Neural progenitor cell (in vitro differentiated cells): ENCODE measurements at regions not wholly inside any gene's neighbourhood (a gene's known extent, or its start where the extent isn't known, plus 50 kb on each side); places are given as distances from the start of the nearest gene placed in this dataset.
A peak's percentile ranks its signal among the peaks of the same experiment; 100 is the strongest.

Experiments used
- DNase-seq: peaks from one replicate; pipeline ENCODE4 v3.0.0-alpha.2; 2016; ENCODE audit warnings: low spot score
- H2AFZ ChIP-seq: fragments of 200-600 bp; sonication (generic); replicated peaks from 2 replicates; pipeline ENCODE4 v1.6.1; 2016; ENCODE audit warnings: antibody characterized with exemption
- H3F3A ChIP-seq: fragments of 200-600 bp; sonication (generic); 2 replicates; pipeline ENCODE4 v1.6.1; 2016; ENCODE audit warnings: antibody characterized with exemption, low read depth
- H3K27ac ChIP-seq: fragments of 200-600 bp; sonication (generic); 2 replicates; pipeline ENCODE4 v1.5.1; 2016; ENCODE audit warnings: mild to moderate bottlenecking
- H3K27me3 ChIP-seq: fragments of 200-600 bp; sonication (generic); 2 replicates; pipeline ENCODE4 v1.6.1; 2016; ENCODE audit warnings: mild to moderate bottlenecking, moderate library complexity
- H3K36me3 ChIP-seq: fragments of 200-600 bp; sonication (generic); 2 replicates; pipeline ENCODE4 v1.5.1; 2016
- H3K4me1 ChIP-seq: fragments of 200-600 bp; sonication (generic); 2 replicates; pipeline ENCODE4 v1.6.1; 2016; ENCODE audit warnings: mixed run types
- H3K4me2 ChIP-seq: fragments of 200-600 bp; sonication (generic); 2 replicates; pipeline ENCODE4 v1.6.1; 2016
- H3K4me3 ChIP-seq: fragments of 200-600 bp; sonication (generic); 2 replicates; pipeline ENCODE4 v1.5.1; 2016
- H3K79me2 ChIP-seq: fragments of 200-600 bp; sonication (generic); 2 replicates; pipeline ENCODE4 v1.6.1; 2016; ENCODE audit warnings: low read depth
- H3K9ac ChIP-seq: fragments of 200-600 bp; sonication (generic); 2 replicates; pipeline ENCODE4 v1.6.1; 2016
- H3K9me3 ChIP-seq: fragments of 200-600 bp; sonication (generic); 2 replicates; pipeline ENCODE4 v1.5.1; 2016; ENCODE audit warnings: low read depth
- H4K20me1 ChIP-seq: fragments of 200-600 bp; sonication (generic); 2 replicates; pipeline ENCODE4 v1.6.1; 2016; ENCODE audit warnings: low read depth
- H3K27ac Mint-ChIP-seq: 3 replicates; pipeline ENCODE4 v1.8.0; 2021; ENCODE audit warnings: mixed read lengths
- H3K27me3 Mint-ChIP-seq: 2 replicates; pipeline ENCODE4 v1.8.0; 2022; ENCODE audit warnings: low read depth, mild to moderate bottlenecking, inconsistent platforms, moderate library complexity, mixed read lengths; ENCODE audit not compliant: insufficient read depth
- H3K36me3 Mint-ChIP-seq: 3 replicates; pipeline ENCODE4 v1.8.0; 2021; ENCODE audit warnings: mixed read lengths
- H3K4me1 Mint-ChIP-seq: 3 replicates; pipeline ENCODE4 v1.8.0; 2021; ENCODE audit warnings: mixed read lengths
- H3K4me3 Mint-ChIP-seq: 3 replicates; pipeline ENCODE4 v1.8.0; 2021; ENCODE audit warnings: mild to moderate bottlenecking, moderate library complexity, mixed read lengths
- H3K9me3 Mint-ChIP-seq: 3 replicates; pipeline ENCODE4 v1.8.0; 2020; ENCODE audit warnings: mixed read lengths
- CTCF ChIP-seq: fragments of 200-600 bp; sonication (generic); IDR thresholded peaks from 2 replicates; pipeline ENCODE4 v1.5.1; 2017; ENCODE audit warnings: antibody characterized with exemption, mild to moderate bottlenecking
- EZH2 ChIP-seq: fragments of 200-600 bp; sonication (generic); IDR thresholded peaks from 2 replicates; pipeline ENCODE4 v1.6.1; 2017; ENCODE audit warnings: antibody characterized with exemption, mild to moderate bottlenecking, moderate library complexity
- EZH2phosphoT487 ChIP-seq: fragments of 200-600 bp; sonication (generic); IDR thresholded peaks from 2 replicates; pipeline ENCODE4 v1.6.1; 2017; ENCODE audit warnings: antibody characterized with exemption

GRCh38 chr14:61171727-61172126, 109.4 kb downstream of the TMEM30B start:
- Histone ChIP-seq H3K4me1 (peaks cover 15% of the 10 kb centered on the region), H3K79me2 (no peaks in the 10 kb centered on the region), H3K27ac (no peak overlapping the region), H2AFZ (peak overlapping the region; percentile 19), H3K27me3 (no peaks in the 10 kb centered on the region), H3K9me3 (no peaks in the 10 kb centered on the region), H3F3A (peaks cover 18% of the 10 kb centered on the region), H3K36me3 (no peaks in the 10 kb centered on the region), H3K4me2 (no peak overlapping the region), H3K4me3 (no peak overlapping the region), H4K20me1 (no peaks in the 10 kb centered on the region), H3K9ac (no peak overlapping the region)
- Mint-ChIP-seq H3K9me3 (peaks cover 8% of the 10 kb centered on the region), H3K4me3 (no peak overlapping the region), H3K36me3 (no peaks in the 10 kb centered on the region), H3K4me1 (peaks cover 12% of the 10 kb centered on the region), H3K27me3 (peaks cover 2% of the 10 kb centered on the region), H3K27ac (no peak overlapping the region)
- DNase-seq = no peak
- no peak for TF ChIP-seq CTCF
- TF ChIP-seq EZH2 = no peak
- no peak for TF ChIP-seq EZH2phosphoT487

- Histone ChIP-seq H3F3A (no peaks in the 10 kb centered on the region), H3K9me3 (peaks cover 5% of the 10 kb centered on the region), H3K4me2 (no peak overlapping the region), H3K27me3 (no peaks in the 10 kb centered on the region), H4K20me1 (no peaks in the 10 kb centered on the region), H3K4me1 (peaks cover 4% of the 10 kb centered on the region), H3K27ac (no peak overlapping the region), H2AFZ (no peak overlapping the region), H3K9ac (no peak overlapping the region), H3K36me3 (no peaks in the 10 kb centered on the region), H3K79me2 (no peaks in the 10 kb centered on the region), H3K4me3 (no peak overlapping the region)
- TF ChIP-seq CTCF = no peak
- TF ChIP-seq EZH2 = no peak
- no peak for TF ChIP-seq EZH2phosphoT487
- DNase-seq = no peak
- no peak overlapping the region for H3K27ac Mint-ChIP-seq
- peaks cover 13% of the 10 kb centered on the region for H3K9me3 Mint-ChIP-seq
- H3K4me1 Mint-ChIP-seq = peaks cover 4% of the 10 kb centered on the region
- H3K4me3 Mint-ChIP-seq = no peak overlapping the region
- no peaks in the 10 kb centered on the region for H3K36me3 Mint-ChIP-seq
- peaks cover 2% of the 10 kb centered on the region for H3K27me3 Mint-ChIP-seq
These were observed 113.0 kb downstream of the TMEM30B start for GRCh38 chr14:61168141-61168540.

GRCh38 chr14:61167642-61168041, 113.5 kb downstream of the TMEM30B start:
- no peak overlapping the region for H3K4me3 ChIP-seq
- H3K27ac ChIP-seq = no peak overlapping the region
- DNase-seq = no peak
- H3K9me3 ChIP-seq = peaks cover 5% of the 10 kb centered on the region
- H3K4me1 Mint-ChIP-seq = peaks cover 4% of the 10 kb centered on the region
- no peaks in the 10 kb centered on the region for H3F3A ChIP-seq
- TF ChIP-seq CTCF = no peak
- no peaks in the 10 kb centered on the region for H3K36me3 ChIP-seq
- no peaks in the 10 kb centered on the region for H3K27me3 ChIP-seq
- peaks cover 4% of the 10 kb centered on the region for H3K4me1 ChIP-seq
- no peak overlapping the region for H3K4me2 ChIP-seq
- H3K4me3 Mint-ChIP-seq = no peak overlapping the region
- H3K9me3 Mint-ChIP-seq = peaks cover 8% of the 10 kb centered on the region
- no peaks in the 10 kb centered on the region for H3K36me3 Mint-ChIP-seq
- H2AFZ ChIP-seq = no peak overlapping the region
- peaks cover 2% of the 10 kb centered on the region for H3K27me3 Mint-ChIP-seq
- no peaks in the 10 kb centered on the region for H4K20me1 ChIP-seq
- H3K9ac ChIP-seq = no peak overlapping the region
- no peaks in the 10 kb centered on the region for H3K79me2 ChIP-seq
- H3K27ac Mint-ChIP-seq = no peak overlapping the region

- DNase-seq = no peak
- peaks cover 5% of the 10 kb centered on the region for H3K4me1 ChIP-seq
- H3K36me3 ChIP-seq = no peaks in the 10 kb centered on the region
- no peak overlapping the region for H3K4me3 Mint-ChIP-seq
- no peaks in the 10 kb centered on the region for H3K27me3 ChIP-seq
- no peak overlapping the region for H3K27ac ChIP-seq
- no peaks in the 10 kb centered on the region for H3F3A ChIP-seq
- H3K4me3 ChIP-seq = no peak overlapping the region
- no peak overlapping the region for H3K4me2 ChIP-seq
- TF ChIP-seq CTCF (no peak), EZH2phosphoT487 (no peak), EZH2 (no peak)
- peaks cover 3% of the 10 kb centered on the region for H3K27me3 Mint-ChIP-seq
- H3K36me3 Mint-ChIP-seq = no peaks in the 10 kb centered on the region
- H3K9me3 Mint-ChIP-seq = peaks cover 8% of the 10 kb centered on the region
- H3K27ac Mint-ChIP-seq = no peak overlapping the region
- no peak overlapping the region for H2AFZ ChIP-seq
- H3K9ac ChIP-seq = no peak overlapping the region
- H3K4me1 Mint-ChIP-seq = peaks cover 3% of the 10 kb centered on the region
- no peaks in the 10 kb centered on the region for H4K20me1 ChIP-seq
- peaks cover 5% of the 10 kb centered on the region for H3K9me3 ChIP-seq
- no peaks in the 10 kb centered on the region for H3K79me2 ChIP-seq
These were observed 120.3 kb downstream of the TMEM30B start for GRCh38 chr14:61160798-61161197.
